ENCODE measurements at regions not wholly inside any gene's neighbourhood (a gene's known extent, or its start where the extent isn't known, plus 50 kb on each side); places are given as distances from the start of the nearest gene placed in this dataset.

DNA sequence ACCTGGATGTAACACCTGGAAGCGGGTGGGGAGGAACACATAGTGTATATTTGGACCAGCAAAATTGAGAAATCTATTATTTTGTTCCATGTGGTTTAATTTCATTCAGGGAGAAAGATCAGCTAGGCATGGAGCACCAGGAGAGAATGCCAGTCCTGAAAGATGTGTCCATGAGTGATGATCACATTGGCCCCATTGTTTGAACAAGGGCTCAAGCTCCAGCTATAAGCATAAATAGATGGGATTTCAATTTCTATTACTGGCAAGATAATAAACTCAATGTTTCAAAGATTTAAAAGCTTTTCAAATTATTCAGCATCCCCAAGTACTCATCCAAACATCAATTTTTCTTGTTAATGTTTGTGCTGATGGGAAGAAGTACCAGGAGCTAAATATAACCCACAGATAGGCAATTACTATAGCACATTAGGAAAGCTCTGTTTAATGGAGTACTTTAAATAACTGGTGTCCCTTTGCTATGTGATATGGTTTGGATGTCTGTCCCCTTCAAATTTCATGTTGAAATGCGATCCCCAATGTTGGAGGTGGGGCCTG is 275.3 kb upstream of the PHYHIPL start:
- no peaks in the 10 kb centered on the region for H3K9me3 ChIP-seq (ENCODE audit: low read length)
- no peak overlapping the region for H3K9ac ChIP-seq (ENCODE audit: low read length)
- no peak overlapping the region for H3K4me2 ChIP-seq (ENCODE audit: low read length)
- H3K9me2 ChIP-seq (ENCODE audit: insufficient read depth, low read length) = no peaks in the 10 kb centered on the region
- no peaks in the 10 kb centered on the region for H3K36me3 ChIP-seq (ENCODE audit: insufficient read depth, low read length)
- H3K4me3 ChIP-seq (ENCODE audit: low read length) = no peak overlapping the region
- no peaks in the 10 kb centered on the region for H3F3A ChIP-seq (ENCODE audit: insufficient read depth, low read length, poor library complexity, severe bottlenecking)
- no peak overlapping the region for H2AFZ ChIP-seq (ENCODE audit: low read depth, low read length)
- H3K27ac ChIP-seq (ENCODE audit: low read length) = no peak overlapping the region
- H4K20me1 ChIP-seq (ENCODE audit: insufficient read depth) = no peaks in the 10 kb centered on the region
- TF ChIP-seq, protein P1, sequence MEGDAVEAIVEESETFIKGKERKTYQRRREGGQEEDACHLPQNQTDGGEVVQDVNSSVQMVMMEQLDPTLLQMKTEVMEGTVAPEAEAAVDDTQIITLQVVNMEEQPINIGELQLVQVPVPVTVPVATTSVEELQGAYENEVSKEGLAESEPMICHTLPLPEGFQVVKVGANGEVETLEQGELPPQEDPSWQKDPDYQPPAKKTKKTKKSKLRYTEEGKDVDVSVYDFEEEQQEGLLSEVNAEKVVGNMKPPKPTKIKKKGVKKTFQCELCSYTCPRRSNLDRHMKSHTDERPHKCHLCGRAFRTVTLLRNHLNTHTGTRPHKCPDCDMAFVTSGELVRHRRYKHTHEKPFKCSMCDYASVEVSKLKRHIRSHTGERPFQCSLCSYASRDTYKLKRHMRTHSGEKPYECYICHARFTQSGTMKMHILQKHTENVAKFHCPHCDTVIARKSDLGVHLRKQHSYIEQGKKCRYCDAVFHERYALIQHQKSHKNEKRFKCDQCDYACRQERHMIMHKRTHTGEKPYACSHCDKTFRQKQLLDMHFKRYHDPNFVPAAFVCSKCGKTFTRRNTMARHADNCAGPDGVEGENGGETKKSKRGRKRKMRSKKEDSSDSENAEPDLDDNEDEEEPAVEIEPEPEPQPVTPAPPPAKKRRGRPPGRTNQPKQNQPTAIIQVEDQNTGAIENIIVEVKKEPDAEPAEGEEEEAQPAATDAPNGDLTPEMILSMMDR (IDR thresholded peaks at IDR 0.05; ENCODE audit: poor library complexity, severe bottlenecking) = no peak
- no peak for TF ChIP-seq TAF1 (IDR thresholded peaks at IDR 0.05; ENCODE audit: low read depth)
- TF ChIP-seq, protein P2, sequence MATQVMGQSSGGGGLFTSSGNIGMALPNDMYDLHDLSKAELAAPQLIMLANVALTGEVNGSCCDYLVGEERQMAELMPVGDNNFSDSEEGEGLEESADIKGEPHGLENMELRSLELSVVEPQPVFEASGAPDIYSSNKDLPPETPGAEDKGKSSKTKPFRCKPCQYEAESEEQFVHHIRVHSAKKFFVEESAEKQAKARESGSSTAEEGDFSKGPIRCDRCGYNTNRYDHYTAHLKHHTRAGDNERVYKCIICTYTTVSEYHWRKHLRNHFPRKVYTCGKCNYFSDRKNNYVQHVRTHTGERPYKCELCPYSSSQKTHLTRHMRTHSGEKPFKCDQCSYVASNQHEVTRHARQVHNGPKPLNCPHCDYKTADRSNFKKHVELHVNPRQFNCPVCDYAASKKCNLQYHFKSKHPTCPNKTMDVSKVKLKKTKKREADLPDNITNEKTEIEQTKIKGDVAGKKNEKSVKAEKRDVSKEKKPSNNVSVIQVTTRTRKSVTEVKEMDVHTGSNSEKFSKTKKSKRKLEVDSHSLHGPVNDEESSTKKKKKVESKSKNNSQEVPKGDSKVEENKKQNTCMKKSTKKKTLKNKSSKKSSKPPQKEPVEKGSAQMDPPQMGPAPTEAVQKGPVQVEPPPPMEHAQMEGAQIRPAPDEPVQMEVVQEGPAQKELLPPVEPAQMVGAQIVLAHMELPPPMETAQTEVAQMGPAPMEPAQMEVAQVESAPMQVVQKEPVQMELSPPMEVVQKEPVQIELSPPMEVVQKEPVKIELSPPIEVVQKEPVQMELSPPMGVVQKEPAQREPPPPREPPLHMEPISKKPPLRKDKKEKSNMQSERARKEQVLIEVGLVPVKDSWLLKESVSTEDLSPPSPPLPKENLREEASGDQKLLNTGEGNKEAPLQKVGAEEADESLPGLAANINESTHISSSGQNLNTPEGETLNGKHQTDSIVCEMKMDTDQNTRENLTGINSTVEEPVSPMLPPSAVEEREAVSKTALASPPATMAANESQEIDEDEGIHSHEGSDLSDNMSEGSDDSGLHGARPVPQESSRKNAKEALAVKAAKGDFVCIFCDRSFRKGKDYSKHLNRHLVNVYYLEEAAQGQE (IDR thresholded peaks at IDR 0.05; ENCODE audit: borderline replicate concordance) = no peak
- no peak for TF ChIP-seq SMC3 (conservative IDR thresholded peaks at IDR 0.05; ENCODE audit: poor library complexity)
- no peak for TF ChIP-seq POLR2AphosphoS5 (IDR thresholded peaks at IDR 0.05)
- no peak for TF ChIP-seq EP300 (conservative IDR thresholded peaks at IDR 0.05; ENCODE audit: poor library complexity, severe bottlenecking)
- TF ChIP-seq RAD21 (conservative IDR thresholded peaks at IDR 0.05) = no peak
- no peak for TF ChIP-seq MXI1 (conservative IDR thresholded peaks at IDR 0.05; ENCODE audit: poor library complexity, severe bottlenecking)
- TF ChIP-seq EZH2 (IDR thresholded peaks at IDR 0.05; ENCODE audit: borderline replicate concordance, insufficient read depth, low read length, poor library complexity, severe bottlenecking) = no peak
- no peaks in the 10 kb centered on the region for H3K79me2 ChIP-seq (replicated peaks; ENCODE audit: insufficient read depth, low read length)
- no peaks in the 10 kb centered on the region for H3K27me3 ChIP-seq (ENCODE audit: insufficient read depth, low read depth, low read length)

DNA sequence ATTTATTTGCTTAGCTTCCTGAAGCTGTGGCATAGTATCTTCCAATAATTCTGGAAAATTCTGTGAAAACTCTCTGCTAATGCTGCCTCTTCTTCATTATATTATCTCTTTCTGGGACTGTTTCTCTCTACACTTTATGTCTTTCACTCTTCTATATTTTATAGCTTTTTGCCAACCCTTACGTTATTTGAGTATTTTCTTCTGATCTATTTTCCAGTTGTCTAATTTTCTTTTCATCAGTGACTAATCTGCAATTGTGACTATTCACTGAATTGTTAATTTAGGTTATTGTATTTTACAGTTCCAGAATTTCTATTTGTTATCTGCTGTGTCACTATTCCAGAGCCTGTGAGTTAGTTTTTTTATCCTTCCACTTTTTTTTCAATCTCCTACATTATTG is 273.4 kb upstream of the PHYHIPL start:
- Histone ChIP-seq H3K9ac (ENCODE audit: low read length) (no peak overlapping the region), H2AFZ (ENCODE audit: low read depth, low read length) (no peak overlapping the region), H3K9me3 (ENCODE audit: low read length) (no peaks in the 10 kb centered on the region)

More for the DNA sequence above, 273.4 kb upstream of the PHYHIPL start:
- H3K9me2 ChIP-seq (ENCODE audit: insufficient read depth, low read length) = no peaks in the 10 kb centered on the region
- H3K79me2 ChIP-seq (replicated peaks; ENCODE audit: insufficient read depth, low read length) = no peaks in the 10 kb centered on the region
- TF ChIP-seq EP300 (conservative IDR thresholded peaks at IDR 0.05; ENCODE audit: poor library complexity, severe bottlenecking) (no peak), MXI1 (conservative IDR thresholded peaks at IDR 0.05; ENCODE audit: poor library complexity, severe bottlenecking) (no peak), SMC3 (conservative IDR thresholded peaks at IDR 0.05; ENCODE audit: poor library complexity) (no peak), POLR2AphosphoS5 (IDR thresholded peaks at IDR 0.05) (no peak), RAD21 (conservative IDR thresholded peaks at IDR 0.05) (no peak), EZH2 (IDR thresholded peaks at IDR 0.05; ENCODE audit: borderline replicate concordance, insufficient read depth, low read length, poor library complexity, severe bottlenecking) (no peak)
- TF ChIP-seq, protein P2 (IDR thresholded peaks at IDR 0.05; ENCODE audit: borderline replicate concordance) = no peak
- H4K20me1 ChIP-seq (ENCODE audit: insufficient read depth) = no peaks in the 10 kb centered on the region
- H3K27me3 ChIP-seq (ENCODE audit: insufficient read depth, low read depth, low read length) = no peaks in the 10 kb centered on the region
- H3K36me3 ChIP-seq (ENCODE audit: insufficient read depth, low read length) = no peaks in the 10 kb centered on the region
- H3K4me2 ChIP-seq (ENCODE audit: low read length) = no peak overlapping the region
- no peak overlapping the region for H3K27ac ChIP-seq (ENCODE audit: low read length)
- H3K4me3 ChIP-seq (ENCODE audit: low read length) = no peak overlapping the region
- no peaks in the 10 kb centered on the region for H3F3A ChIP-seq (ENCODE audit: insufficient read depth, low read length, poor library complexity, severe bottlenecking)
